Daoy (cell line): ENCODE measurements at regions not wholly inside any gene's neighbourhood (a gene's known extent, or its start where the extent isn't known, plus 50 kb on each side); places are given as distances from the start of the nearest gene placed in this dataset.

Experiments
- DNase-seq: peaks from one replicate; pipeline ENCODE4 v3.0.0-alpha.2; 2015; ENCODE audit warnings: low read depth

- DNase-seq: peak; percentile 91
Observed at GRCh38 chr9:113740508-113741500, 135.3 kb upstream of the ZNF618 start.

- DNase-seq: no peak
Observed at GRCh38 chr9:113741886-113742854, 133.9 kb upstream of the ZNF618 start.

- no peak for DNase-seq
Observed at GRCh38 chr9:113742878-113743277, 133.2 kb upstream of the ZNF618 start.

GRCh38 chr9:113746486-113746885 is 129.6 kb upstream of the ZNF618 start:
- DNase-seq: no peak

- DNase-seq: no peak
Observed at GRCh38 chr9:113748135-113748534, 128.0 kb upstream of the ZNF618 start.

- no peak for DNase-seq
Observed at GRCh38 chr9:113753398-113754119, 122.5 kb upstream of the ZNF618 start.

GRCh38 chr9:113754739-113755138 is 121.4 kb upstream of the ZNF618 start:
- no peak for DNase-seq

- DNase-seq: no peak
Observed at GRCh38 chr9:113755433-113755832, 120.7 kb upstream of the ZNF618 start.

GRCh38 chr9:113756476-113757192 is 119.5 kb upstream of the ZNF618 start:
- DNase-seq: no peak

- DNase-seq: no peak
Observed at GRCh38 chr9:113763429-113763828, 112.7 kb upstream of the ZNF618 start.

- no peak for DNase-seq
Observed at GRCh38 chr9:113764572-113764971, 111.5 kb upstream of the ZNF618 start.

GRCh38 chr9:113769412-113769811 is 106.7 kb upstream of the ZNF618 start:
- DNase-seq: no peak

- DNase-seq: peak; percentile 21
Observed at GRCh38 chr9:113770396-113770795, 105.7 kb upstream of the ZNF618 start.

- DNase-seq: no peak
Observed at GRCh38 chr9:113771199-113771598, 104.9 kb upstream of the ZNF618 start.

- DNase-seq: peak; percentile 70
Observed at GRCh38 chr9:113772121-113772810, 103.8 kb upstream of the ZNF618 start.

- no peak for DNase-seq
Observed at GRCh38 chr9:113774963-113775362, 101.1 kb upstream of the ZNF618 start.

- DNase-seq: no peak
Observed at GRCh38 chr9:113775749-113776148, 100.4 kb upstream of the ZNF618 start.

- DNase-seq: no peak
Observed at GRCh38 chr9:113776194-113776593, 99.9 kb upstream of the ZNF618 start.

GRCh38 chr9:113781381-113781780 is 94.7 kb upstream of the ZNF618 start:
- no peak for DNase-seq

- no peak for DNase-seq
Observed at GRCh38 chr9:113781896-113782295, 94.2 kb upstream of the ZNF618 start.
